T-helper 1 cell treated with Interleukin-12 subunit alpha and Interleukin-12 subunit beta and Interleukin-4 antibody, amounts not matched to agents 30 μg/mL and 1 μg/mL, for 36 hours (primary cell): ENCODE measurements at regions not wholly inside any gene's neighbourhood (a gene's known extent, or its start where the extent isn't known, plus 50 kb on each side); places are given as distances from the start of the nearest gene placed in this dataset.
"Not testable (repeated sequence)": the region's sequence is repeated elsewhere in the genome, so short reads cannot be mapped to it uniquely, and the experiment has no call there.

ENCODE experiments used
- H3K27ac Mint-ChIP-seq: one replicate; pipeline ENCODE4 v1.8.0; 2021; ENCODE audit warnings: mild to moderate bottlenecking, mixed read lengths
- H3K27me3 Mint-ChIP-seq: one replicate; pipeline ENCODE4 v1.8.0; 2021; ENCODE audit warnings: low read depth, mixed read lengths
- H3K36me3 Mint-ChIP-seq: one replicate; pipeline ENCODE4 v1.8.0; 2021; ENCODE audit warnings: low read depth, mixed read lengths
- H3K4me1 Mint-ChIP-seq: one replicate; pipeline ENCODE4 v1.8.0; 2021; ENCODE audit warnings: low read depth, mixed read lengths
- H3K4me3 Mint-ChIP-seq: one replicate; pipeline ENCODE4 v1.8.0; 2021; ENCODE audit warnings: mild to moderate bottlenecking, moderate library complexity, mixed read lengths
- H3K9me3 Mint-ChIP-seq: one replicate; pipeline ENCODE4 v1.8.0; 2021; ENCODE audit warnings: mixed read lengths

- Mint-ChIP-seq H3K4me1 (peaks cover 5% of the 10 kb centered on the region), H3K27ac (no peak overlapping the region), H3K4me3 (no peak overlapping the region), H3K36me3 (no peaks in the 10 kb centered on the region), H3K27me3 (no peaks in the 10 kb centered on the region), H3K9me3 (no peaks in the 10 kb centered on the region)
Observed at GRCh38 chr7:25684360-25684759, 456.1 kb upstream of the NPVF start.

GRCh38 chr7:25686493-25686892 is 458.2 kb upstream of the NPVF start:
- Mint-ChIP-seq H3K27ac (no peak overlapping the region), H3K9me3 (no peaks in the 10 kb centered on the region)

GRCh38 chr7:25694211-25694610 is 457.8 kb upstream of the NFE2L3 start:
- Mint-ChIP-seq H3K4me3 (no peak overlapping the region), H3K27ac (no peak overlapping the region), H3K36me3 (no peaks in the 10 kb centered on the region), H3K4me1 (no peaks in the 10 kb centered on the region), H3K27me3 (peaks cover 11% of the 10 kb centered on the region), H3K9me3 (no peaks in the 10 kb centered on the region)

More at GRCh38 chr7:25686493-25686892, 458.2 kb upstream of the NPVF start:
- H3K4me1 Mint-ChIP-seq = peaks cover 5% of the 10 kb centered on the region
- H3K27me3 Mint-ChIP-seq = no peaks in the 10 kb centered on the region
- no peaks in the 10 kb centered on the region for H3K36me3 Mint-ChIP-seq
- H3K4me3 Mint-ChIP-seq = no peak overlapping the region

GRCh38 chr7:25694699-25695098 is 457.3 kb upstream of the NFE2L3 start:
- Mint-ChIP-seq H3K4me1 (no peaks in the 10 kb centered on the region), H3K9me3 (no peaks in the 10 kb centered on the region), H3K27me3 (peaks cover 11% of the 10 kb centered on the region), H3K36me3 (no peaks in the 10 kb centered on the region), H3K27ac (no peak overlapping the region), H3K4me3 (no peak overlapping the region)

- no peak overlapping the region for H3K4me3 Mint-ChIP-seq
Observed at GRCh38 chr7:25696571-25696970, 455.4 kb upstream of the NFE2L3 start.

GRCh38 chr7:25698451-25699113 is 453.4 kb upstream of the NFE2L3 start:
- H3K4me3 Mint-ChIP-seq = no peak overlapping the region
- peaks cover 11% of the 10 kb centered on the region for H3K27me3 Mint-ChIP-seq
- no peaks in the 10 kb centered on the region for H3K4me1 Mint-ChIP-seq
- no peaks in the 10 kb centered on the region for H3K36me3 Mint-ChIP-seq
- peaks cover 4% of the 10 kb centered on the region for H3K9me3 Mint-ChIP-seq
- H3K27ac Mint-ChIP-seq = no peak overlapping the region

More at GRCh38 chr7:25696571-25696970, 455.4 kb upstream of the NFE2L3 start:
- Mint-ChIP-seq H3K27me3 (peaks cover 11% of the 10 kb centered on the region), H3K36me3 (no peaks in the 10 kb centered on the region), H3K9me3 (no peaks in the 10 kb centered on the region), H3K27ac (no peak overlapping the region), H3K4me1 (no peaks in the 10 kb centered on the region)

- not testable (repeated sequence) for H3K4me1 Mint-ChIP-seq, H3K36me3 Mint-ChIP-seq, H3K27me3 Mint-ChIP-seq, H3K4me3 Mint-ChIP-seq, H3K9me3 Mint-ChIP-seq, H3K27ac Mint-ChIP-seq
Observed at GRCh38 chr7:25700141-25700540, 451.9 kb upstream of the NFE2L3 start.

GRCh38 chr7:25704413-25704812 is 447.6 kb upstream of the NFE2L3 start:
- Mint-ChIP-seq H3K4me1 (no peaks in the 10 kb centered on the region), H3K27me3 (peaks cover 4% of the 10 kb centered on the region), H3K27ac (no peak overlapping the region), H3K36me3 (no peaks in the 10 kb centered on the region), H3K4me3 (no peak overlapping the region), H3K9me3 (peaks cover 9% of the 10 kb centered on the region)

- Mint-ChIP-seq H3K4me3 (no peak overlapping the region), H3K36me3 (no peaks in the 10 kb centered on the region), H3K27ac (no peak overlapping the region), H3K9me3 (peaks cover 9% of the 10 kb centered on the region), H3K27me3 (peaks cover 4% of the 10 kb centered on the region), H3K4me1 (no peaks in the 10 kb centered on the region)
Observed at GRCh38 chr7:25706764-25707163, 445.2 kb upstream of the NFE2L3 start.

- Mint-ChIP-seq H3K27me3 (peaks cover 4% of the 10 kb centered on the region), H3K4me1 (no peaks in the 10 kb centered on the region), H3K27ac (no peak overlapping the region), H3K4me3 (no peak overlapping the region), H3K36me3 (no peaks in the 10 kb centered on the region), H3K9me3 (peaks cover 6% of the 10 kb centered on the region)
Observed at GRCh38 chr7:25707768-25708620, 444.0 kb upstream of the NFE2L3 start.

- Mint-ChIP-seq H3K36me3 (no peaks in the 10 kb centered on the region), H3K9me3 (no peaks in the 10 kb centered on the region), H3K4me1 (no peaks in the 10 kb centered on the region), H3K4me3 (no peak overlapping the region), H3K27me3 (peaks cover 14% of the 10 kb centered on the region), H3K27ac (no peak overlapping the region)
Observed at GRCh38 chr7:25710959-25711358, 441.0 kb upstream of the NFE2L3 start.

GRCh38 chr7:25711940-25712339 is 440.1 kb upstream of the NFE2L3 start:
- Mint-ChIP-seq H3K27ac (no peak overlapping the region), H3K9me3 (no peaks in the 10 kb centered on the region), H3K4me3 (no peak overlapping the region), H3K36me3 (no peaks in the 10 kb centered on the region), H3K4me1 (no peaks in the 10 kb centered on the region), H3K27me3 (peaks cover 14% of the 10 kb centered on the region)

- H3K9me3 Mint-ChIP-seq = no peaks in the 10 kb centered on the region
- H3K27ac Mint-ChIP-seq = no peak overlapping the region
- H3K4me1 Mint-ChIP-seq = no peaks in the 10 kb centered on the region
- H3K27me3 Mint-ChIP-seq = peaks cover 14% of the 10 kb centered on the region
- no peaks in the 10 kb centered on the region for H3K36me3 Mint-ChIP-seq
- H3K4me3 Mint-ChIP-seq = no peak overlapping the region
Observed at GRCh38 chr7:25712500-25712899, 439.5 kb upstream of the NFE2L3 start.

GRCh38 chr7:25714013-25714412 is 438.0 kb upstream of the NFE2L3 start:
- H3K27me3 Mint-ChIP-seq = peaks cover 10% of the 10 kb centered on the region

GRCh38 chr7:25716421-25716820 is 435.6 kb upstream of the NFE2L3 start:
- no peaks in the 10 kb centered on the region for H3K9me3 Mint-ChIP-seq
- H3K36me3 Mint-ChIP-seq = no peaks in the 10 kb centered on the region
- no peak overlapping the region for H3K27ac Mint-ChIP-seq
- H3K4me1 Mint-ChIP-seq = no peaks in the 10 kb centered on the region
- no peak overlapping the region for H3K4me3 Mint-ChIP-seq
- H3K27me3 Mint-ChIP-seq = peaks cover 10% of the 10 kb centered on the region

More at GRCh38 chr7:25714013-25714412, 438.0 kb upstream of the NFE2L3 start:
- H3K4me1 Mint-ChIP-seq = no peaks in the 10 kb centered on the region
- H3K4me3 Mint-ChIP-seq = no peak overlapping the region
- no peaks in the 10 kb centered on the region for H3K36me3 Mint-ChIP-seq
- no peaks in the 10 kb centered on the region for H3K9me3 Mint-ChIP-seq
- no peak overlapping the region for H3K27ac Mint-ChIP-seq
